ENCODE measurements at regions not wholly inside any gene's neighbourhood (a gene's known extent, or its start where the extent isn't known, plus 50 kb on each side); places are given as distances from the start of the nearest gene placed in this dataset.
"Not testable (repeated sequence)": the region's sequence is repeated elsewhere in the genome, so short reads cannot be mapped to it uniquely, and the experiment has no call there.

- no peak for DNase-seq (ENCODE audit: low read depth)
Observed at GRCh38 chr13:70788074-70788473, 679.8 kb upstream of the KLHL1 start.

- DNase-seq (ENCODE audit: low read depth) = no peak
Observed at GRCh38 chr13:70784207-70784989, 676.1 kb upstream of the KLHL1 start.

GRCh38 chr13:70769817-70770216 lies 661.6 kb upstream of the KLHL1 start:
- DNase-seq (ENCODE audit: low read depth) = no peak

GRCh38 chr13:70758932-70759331 lies 650.7 kb upstream of the KLHL1 start:
- no peak for DNase-seq (ENCODE audit: low read depth)

GRCh38 chr13:70756088-70756487 lies 647.8 kb upstream of the KLHL1 start:
- DNase-seq (ENCODE audit: low read depth) = no peak

GRCh38 chr13:70755456-70755855 lies 647.2 kb upstream of the KLHL1 start:
- no peak for DNase-seq (ENCODE audit: low read depth)

GRCh38 chr13:70747262-70747661 lies 639.0 kb upstream of the KLHL1 start:
- DNase-seq (ENCODE audit: low read depth) = no peak

GRCh38 chr13:70746469-70746868 lies 638.2 kb upstream of the KLHL1 start:
- not testable (repeated sequence) for DNase-seq (ENCODE audit: low read depth)

- DNase-seq (ENCODE audit: low read depth) = no peak
Observed at GRCh38 chr13:70736622-70737317, 628.5 kb upstream of the KLHL1 start.

- DNase-seq (ENCODE audit: low read depth) = no peak
Observed at GRCh38 chr13:70732611-70733010, 624.4 kb upstream of the KLHL1 start.

- DNase-seq (ENCODE audit: low read depth) = no peak
Observed at GRCh38 chr13:70729369-70729768, 621.1 kb upstream of the KLHL1 start.

- no peak for DNase-seq (ENCODE audit: low read depth)
Observed at GRCh38 chr13:70723732-70724131, 615.5 kb upstream of the KLHL1 start.

GRCh38 chr13:70720386-70720785 lies 612.1 kb upstream of the KLHL1 start:
- no peak for DNase-seq (ENCODE audit: low read depth)

- DNase-seq (ENCODE audit: low read depth) = no peak
Observed at GRCh38 chr13:70714993-70715392, 606.7 kb upstream of the KLHL1 start.

GRCh38 chr13:70708775-70709174 lies 600.5 kb upstream of the KLHL1 start:
- no peak for DNase-seq (ENCODE audit: low read depth)

- no peak for DNase-seq (ENCODE audit: low read depth)
Observed at GRCh38 chr13:70703755-70704154, 595.5 kb upstream of the KLHL1 start.

GRCh38 chr13:70694996-70695715 lies 586.9 kb upstream of the KLHL1 start:
- DNase-seq (ENCODE audit: low read depth) = no peak

GRCh38 chr13:70668983-70669382 lies 560.7 kb upstream of the KLHL1 start:
- DNase-seq (ENCODE audit: low read depth) = no peak

- DNase-seq (ENCODE audit: low read depth) = no peak
Observed at GRCh38 chr13:70668293-70668692, 560.0 kb upstream of the KLHL1 start.

- DNase-seq (ENCODE audit: low read depth) = no peak
Observed at GRCh38 chr13:70666883-70667556, 558.8 kb upstream of the KLHL1 start.

GRCh38 chr13:70662231-70662940 lies 554.1 kb upstream of the KLHL1 start:
- no peak for DNase-seq (ENCODE audit: low read depth)

- no peak for DNase-seq (ENCODE audit: low read depth)
Observed at GRCh38 chr13:70644052-70644451, 535.8 kb upstream of the KLHL1 start.
